Neural cell (in vitro differentiated cells): ENCODE measurements at regions not wholly inside any gene's neighbourhood (a gene's known extent, or its start where the extent isn't known, plus 50 kb on each side); places are given as distances from the start of the nearest gene placed in this dataset.

Source experiments
- CTCF ChIP-seq: fragments of 450-650 bp; IDR thresholded peaks from 2 replicates; pipeline ENCODE4 v1.5.1; 2014; ENCODE audit warnings: antibody characterized with exemption, mild to moderate bottlenecking, moderate library complexity; ENCODE audit not compliant: poor library complexity, severe bottlenecking
- EZH2 ChIP-seq: fragments of 200-600, 300-800 bp; shearing (Covaris generic), sonication (generic); IDR thresholded peaks from 2 replicates; pipeline ENCODE4 v1.6.1; 2014; ENCODE audit warnings: antibody characterized with exemption, low read length, borderline replicate concordance, mild to moderate bottlenecking; ENCODE audit not compliant: insufficient read depth, poor library complexity, severe bottlenecking
- POLR2AphosphoS5 ChIP-seq: IDR thresholded peaks from 2 replicates; pipeline ENCODE4 v1.6.1; 2012
- RAD21 ChIP-seq: fragments of 450-650 bp; conservative IDR thresholded peaks from 2 replicates; pipeline ENCODE4 v1.6.1; 2014; ENCODE audit warnings: antibody characterized with exemption, mild to moderate bottlenecking, moderate library complexity
- SMC3 ChIP-seq: fragments of 450-650 bp; conservative IDR thresholded peaks from 2 replicates; pipeline ENCODE4 v1.6.1; 2014; ENCODE audit warnings: antibody characterized with exemption, mild to moderate bottlenecking, moderate library complexity; ENCODE audit not compliant: poor library complexity
- TF ChIP-seq, protein P1 (sequence below): IDR thresholded peaks from 2 replicates; pipeline ENCODE4 v1.6.1; 2012; ENCODE audit warnings: borderline replicate concordance

DNA sequence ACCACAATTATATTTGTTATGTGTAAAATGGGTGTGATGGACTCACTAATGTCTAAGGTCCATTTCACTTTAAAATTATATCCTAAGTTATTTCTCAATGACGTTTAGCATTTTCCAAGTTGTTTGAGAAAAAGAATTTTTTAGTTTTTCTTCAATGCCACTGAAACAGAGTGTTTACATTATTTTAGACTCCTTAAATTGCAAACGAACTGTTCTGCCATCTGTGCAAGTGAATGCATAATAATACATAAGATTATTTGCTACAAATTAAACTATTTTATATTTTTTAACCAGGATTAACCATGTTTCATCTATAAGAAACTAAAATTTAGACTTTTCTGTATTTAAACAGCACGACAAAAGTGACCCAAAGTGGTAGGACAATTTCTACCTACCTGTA lies 425.4 kb downstream of the NDFIP2 start:
- TF ChIP-seq CTCF (no peak), EZH2 (no peak), POLR2AphosphoS5 (no peak), SMC3 (no peak), RAD21 (no peak)
- TF ChIP-seq, protein P1, sequence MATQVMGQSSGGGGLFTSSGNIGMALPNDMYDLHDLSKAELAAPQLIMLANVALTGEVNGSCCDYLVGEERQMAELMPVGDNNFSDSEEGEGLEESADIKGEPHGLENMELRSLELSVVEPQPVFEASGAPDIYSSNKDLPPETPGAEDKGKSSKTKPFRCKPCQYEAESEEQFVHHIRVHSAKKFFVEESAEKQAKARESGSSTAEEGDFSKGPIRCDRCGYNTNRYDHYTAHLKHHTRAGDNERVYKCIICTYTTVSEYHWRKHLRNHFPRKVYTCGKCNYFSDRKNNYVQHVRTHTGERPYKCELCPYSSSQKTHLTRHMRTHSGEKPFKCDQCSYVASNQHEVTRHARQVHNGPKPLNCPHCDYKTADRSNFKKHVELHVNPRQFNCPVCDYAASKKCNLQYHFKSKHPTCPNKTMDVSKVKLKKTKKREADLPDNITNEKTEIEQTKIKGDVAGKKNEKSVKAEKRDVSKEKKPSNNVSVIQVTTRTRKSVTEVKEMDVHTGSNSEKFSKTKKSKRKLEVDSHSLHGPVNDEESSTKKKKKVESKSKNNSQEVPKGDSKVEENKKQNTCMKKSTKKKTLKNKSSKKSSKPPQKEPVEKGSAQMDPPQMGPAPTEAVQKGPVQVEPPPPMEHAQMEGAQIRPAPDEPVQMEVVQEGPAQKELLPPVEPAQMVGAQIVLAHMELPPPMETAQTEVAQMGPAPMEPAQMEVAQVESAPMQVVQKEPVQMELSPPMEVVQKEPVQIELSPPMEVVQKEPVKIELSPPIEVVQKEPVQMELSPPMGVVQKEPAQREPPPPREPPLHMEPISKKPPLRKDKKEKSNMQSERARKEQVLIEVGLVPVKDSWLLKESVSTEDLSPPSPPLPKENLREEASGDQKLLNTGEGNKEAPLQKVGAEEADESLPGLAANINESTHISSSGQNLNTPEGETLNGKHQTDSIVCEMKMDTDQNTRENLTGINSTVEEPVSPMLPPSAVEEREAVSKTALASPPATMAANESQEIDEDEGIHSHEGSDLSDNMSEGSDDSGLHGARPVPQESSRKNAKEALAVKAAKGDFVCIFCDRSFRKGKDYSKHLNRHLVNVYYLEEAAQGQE: no peak
